Central memory CD8-positive, alpha-beta T cell (primary cell): ENCODE measurements at regions not wholly inside any gene's neighbourhood (a gene's known extent, or its start where the extent isn't known, plus 50 kb on each side); places are given as distances from the start of the nearest gene placed in this dataset.
"Not testable (repeated sequence)": the region's sequence is repeated elsewhere in the genome, so short reads cannot be mapped to it uniquely, and the experiment has no call there.

ENCODE experiments used
- ATAC-seq: fragments of 150-1000 bp; cut with Tn5 transposase; replicated peaks from 2 replicates; pipeline ENCODE4 v1.10.0; 2022; ENCODE audit warnings: mild to moderate bottlenecking, moderate FRiP score, moderate number of reproducible peaks; ENCODE audit not compliant: poor library complexity, severe bottlenecking; ENCODE audit errors: extremely low read depth
- DNase-seq, 2 donors: peaks; one replicate each; pipeline ENCODE4 v3.0.0; 2021; ENCODE audit warnings: low spot score in 2 of 2
- H3K27ac Mint-ChIP-seq: one replicate; pipeline ENCODE4 v1.8.0; 2022; ENCODE audit warnings: low read depth, mild to moderate bottlenecking, moderate library complexity, mixed read lengths
- H3K27me3 Mint-ChIP-seq: one replicate; pipeline ENCODE4 v1.8.0; 2022; ENCODE audit warnings: mixed read lengths
- H3K36me3 Mint-ChIP-seq: one replicate; pipeline ENCODE4 v1.8.0; 2022; ENCODE audit warnings: mild to moderate bottlenecking, moderate library complexity, mixed read lengths; ENCODE audit not compliant: insufficient read depth
- H3K4me1 Mint-ChIP-seq: one replicate; pipeline ENCODE4 v1.8.0; 2022; ENCODE audit warnings: mixed read lengths
- H3K4me3 Mint-ChIP-seq: one replicate; pipeline ENCODE4 v1.8.0; 2022; ENCODE audit warnings: mild to moderate bottlenecking, moderate library complexity, mixed read lengths
- H3K9me3 Mint-ChIP-seq: one replicate; pipeline ENCODE4 v1.8.0; 2022; ENCODE audit warnings: mixed read lengths

- ATAC-seq = no peak
- H3K27ac Mint-ChIP-seq = no peak overlapping the region
- no peaks in the 10 kb centered on the region for H3K36me3 Mint-ChIP-seq
- H3K27me3 Mint-ChIP-seq = no peaks in the 10 kb centered on the region
- no peak for DNase-seq
- H3K4me1 Mint-ChIP-seq = no peaks in the 10 kb centered on the region
- H3K9me3 Mint-ChIP-seq = peaks cover 25% of the 10 kb centered on the region
- H3K4me3 Mint-ChIP-seq = no peak overlapping the region
These were observed 162.1 kb upstream of the XIRP2 start for GRCh38 chr2:166725927-166726924.

DNA sequence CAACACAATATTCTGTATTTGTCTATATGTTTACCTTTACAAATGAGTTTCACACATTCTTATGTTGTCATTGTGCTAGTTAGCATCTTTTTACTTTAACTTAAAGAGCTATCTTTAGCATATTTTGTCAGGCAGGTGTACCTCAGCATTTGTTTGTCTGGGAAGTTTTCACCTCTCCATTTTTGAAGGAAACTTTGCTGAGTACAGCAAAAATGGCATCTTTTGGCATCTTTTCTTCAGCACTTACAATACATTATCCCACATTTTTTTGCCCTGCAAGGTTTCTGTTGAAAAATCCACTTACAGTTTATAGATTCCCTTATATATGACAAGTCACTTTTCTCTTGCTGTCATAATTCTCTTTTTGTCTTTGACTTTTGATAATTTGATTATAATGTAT, 171.3 kb upstream of the XIRP2 start:
- Mint-ChIP-seq H3K36me3 (no peaks in the 10 kb centered on the region), H3K27ac (no peak overlapping the region), H3K27me3 (no peaks in the 10 kb centered on the region), H3K9me3 (peaks cover 22% of the 10 kb centered on the region), H3K4me1 (no peaks in the 10 kb centered on the region), H3K4me3 (no peak overlapping the region)
- no peak for ATAC-seq
- DNase-seq = no peak

DNA sequence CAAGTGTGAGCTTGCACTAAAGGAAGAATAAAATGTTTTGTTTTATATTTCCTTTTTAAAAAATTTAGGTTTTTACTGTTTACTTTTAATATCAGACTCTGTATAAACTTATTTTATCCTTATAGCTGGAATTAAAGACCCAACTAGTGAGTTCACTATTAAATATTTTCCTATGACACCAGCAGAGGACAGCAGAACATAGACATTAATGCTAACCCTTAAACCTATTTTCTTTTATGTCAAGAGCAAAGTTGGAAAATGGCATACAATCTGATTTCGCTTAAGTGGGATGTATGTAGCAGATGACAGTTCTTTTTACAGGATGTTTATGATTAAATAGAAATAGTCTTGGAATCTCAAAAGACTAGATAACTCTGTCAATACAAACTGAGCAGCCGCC, 188.2 kb upstream of the XIRP2 start:
- peaks cover 5% of the 10 kb centered on the region for H3K9me3 Mint-ChIP-seq
- H3K4me3 Mint-ChIP-seq = no peak overlapping the region
- H3K36me3 Mint-ChIP-seq = no peaks in the 10 kb centered on the region
- ATAC-seq = no peak
- no peaks in the 10 kb centered on the region for H3K27me3 Mint-ChIP-seq
- no peak overlapping the region for H3K27ac Mint-ChIP-seq
- no peaks in the 10 kb centered on the region for H3K4me1 Mint-ChIP-seq
- DNase-seq = no peak

DNA sequence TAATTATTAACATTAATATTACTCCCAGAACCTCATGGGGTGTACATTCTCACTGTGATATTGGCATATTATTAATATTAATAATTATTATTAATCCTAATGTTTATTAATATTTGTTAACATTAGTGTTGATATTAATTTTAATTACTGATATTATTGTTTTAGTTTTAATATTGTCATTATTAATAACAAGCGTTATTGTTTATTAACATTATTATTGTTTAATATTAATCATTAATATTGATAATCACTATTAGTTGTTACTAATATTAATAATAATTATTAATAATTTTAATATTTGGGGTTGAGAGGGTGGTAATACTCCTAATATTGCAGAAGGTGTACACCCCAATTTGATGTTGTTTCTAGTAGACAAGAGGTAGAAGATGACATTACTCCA, 193.1 kb upstream of the XIRP2 start:
- Mint-ChIP-seq H3K27ac (no peak overlapping the region), H3K36me3 (no peaks in the 10 kb centered on the region), H3K4me3 (no peak overlapping the region), H3K9me3 (peaks cover 16% of the 10 kb centered on the region), H3K27me3 (no peaks in the 10 kb centered on the region), H3K4me1 (no peaks in the 10 kb centered on the region)
- ATAC-seq = no peak
- no peak for DNase-seq

DNA sequence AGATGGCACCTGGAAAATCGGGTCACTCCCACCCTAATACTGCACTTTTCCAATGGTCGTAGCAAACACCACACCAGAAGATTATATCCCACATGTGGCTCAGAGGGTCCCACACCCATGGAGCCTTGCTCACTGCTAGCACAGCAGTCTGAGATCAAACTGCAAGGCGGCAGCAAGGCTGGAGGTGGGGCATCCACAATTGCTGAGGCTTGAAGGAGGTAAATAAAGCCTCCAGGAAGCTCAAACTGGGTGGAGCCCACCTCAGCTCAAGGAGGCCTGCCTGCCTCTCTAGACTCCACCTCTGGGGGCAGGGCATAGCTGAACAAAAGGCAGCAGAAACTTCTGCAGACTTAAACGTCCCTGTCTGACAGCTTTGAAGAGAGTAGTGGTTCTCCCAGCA, 192.0 kb upstream of the SCN7A start:
- not testable (repeated sequence) for H3K4me1 Mint-ChIP-seq, H3K27ac Mint-ChIP-seq, ATAC-seq, H3K36me3 Mint-ChIP-seq, DNase-seq, H3K4me3 Mint-ChIP-seq, H3K27me3 Mint-ChIP-seq
- peaks cover 11% of the 10 kb centered on the region for H3K9me3 Mint-ChIP-seq

DNA sequence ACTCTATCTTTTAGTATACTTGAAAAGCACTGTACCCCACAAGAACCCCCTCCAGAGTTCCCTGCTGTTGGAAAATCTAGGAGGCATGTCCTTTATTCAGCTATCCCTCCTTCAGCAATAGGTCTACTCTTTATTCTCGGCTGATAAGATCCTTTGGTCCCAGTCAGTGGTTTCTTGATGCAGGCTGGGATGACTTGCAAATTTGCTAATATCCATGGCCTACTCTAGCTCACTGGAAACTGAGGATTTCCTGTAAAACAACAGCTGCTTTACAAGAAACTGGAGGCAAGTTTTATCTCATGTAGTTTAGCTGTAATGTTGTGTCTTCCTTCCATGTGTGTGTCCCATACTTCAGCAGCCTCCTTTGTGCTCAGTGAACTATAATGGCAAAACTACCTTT, 183.9 kb upstream of the SCN7A start:
- ATAC-seq = no peak
- Mint-ChIP-seq H3K36me3 (no peaks in the 10 kb centered on the region), H3K9me3 (peaks cover 5% of the 10 kb centered on the region), H3K27ac (no peak overlapping the region), H3K4me3 (no peak overlapping the region), H3K4me1 (no peaks in the 10 kb centered on the region), H3K27me3 (no peaks in the 10 kb centered on the region)
- DNase-seq = no peak

DNA sequence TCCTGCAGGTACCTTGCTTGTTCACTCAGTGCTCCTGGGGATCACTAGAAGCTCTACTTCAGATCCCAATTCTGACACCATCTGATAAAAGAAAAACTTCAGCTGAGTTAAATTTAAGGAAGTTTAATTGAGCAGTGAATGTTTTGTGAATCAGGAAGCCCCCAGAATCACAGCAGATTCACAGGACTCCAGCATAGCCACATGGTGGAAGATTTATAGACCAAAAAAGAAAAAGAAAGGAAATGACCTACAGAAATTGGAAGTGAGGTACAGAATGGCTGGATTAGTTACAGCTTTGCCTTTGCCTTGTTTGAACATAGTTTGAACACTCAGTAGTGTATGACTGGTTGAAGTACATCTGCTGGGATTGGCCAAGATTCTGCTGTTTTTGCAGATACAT, 182.7 kb upstream of the SCN7A start:
- H3K4me3 Mint-ChIP-seq = no peak overlapping the region
- no peaks in the 10 kb centered on the region for H3K36me3 Mint-ChIP-seq
- DNase-seq (no peak), ATAC-seq (no peak)
- H3K27me3 Mint-ChIP-seq = no peaks in the 10 kb centered on the region
- H3K4me1 Mint-ChIP-seq = no peaks in the 10 kb centered on the region
- H3K27ac Mint-ChIP-seq = no peak overlapping the region
- peaks cover 5% of the 10 kb centered on the region for H3K9me3 Mint-ChIP-seq

GRCh38 chr2:166675553-166675952, 181.5 kb upstream of the SCN7A start:
- H3K27me3 Mint-ChIP-seq = no peaks in the 10 kb centered on the region
- DNase-seq = no peak
- ATAC-seq = no peak
- H3K9me3 Mint-ChIP-seq = peaks cover 10% of the 10 kb centered on the region
- no peak overlapping the region for H3K4me3 Mint-ChIP-seq
- H3K36me3 Mint-ChIP-seq = no peaks in the 10 kb centered on the region
- H3K27ac Mint-ChIP-seq = no peak overlapping the region
- no peaks in the 10 kb centered on the region for H3K4me1 Mint-ChIP-seq

DNA sequence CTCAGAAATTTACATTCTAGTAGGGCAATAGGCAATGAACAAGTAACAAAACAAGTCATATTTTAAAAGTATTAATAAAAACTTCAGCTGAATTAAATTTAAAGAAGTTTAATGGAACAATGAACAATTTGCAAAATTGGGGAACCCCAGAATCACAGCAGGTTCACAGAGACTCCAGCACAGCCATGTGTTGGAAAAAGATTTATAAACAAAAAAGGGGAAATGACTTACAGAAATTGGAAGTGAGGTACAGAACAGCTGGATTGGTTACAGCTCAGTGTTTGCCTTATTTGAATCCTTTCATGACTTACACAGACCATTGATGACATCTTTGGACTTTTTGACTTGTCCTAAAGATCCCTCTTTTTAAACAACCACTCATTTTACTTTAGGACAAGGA, 179.9 kb upstream of the SCN7A start:
- H3K27me3 Mint-ChIP-seq = no peaks in the 10 kb centered on the region
- no peak overlapping the region for H3K27ac Mint-ChIP-seq
- H3K4me3 Mint-ChIP-seq = no peak overlapping the region
- peaks cover 5% of the 10 kb centered on the region for H3K9me3 Mint-ChIP-seq
- H3K4me1 Mint-ChIP-seq = no peaks in the 10 kb centered on the region
- DNase-seq = no peak
- H3K36me3 Mint-ChIP-seq = no peaks in the 10 kb centered on the region
- no peak for ATAC-seq

DNA sequence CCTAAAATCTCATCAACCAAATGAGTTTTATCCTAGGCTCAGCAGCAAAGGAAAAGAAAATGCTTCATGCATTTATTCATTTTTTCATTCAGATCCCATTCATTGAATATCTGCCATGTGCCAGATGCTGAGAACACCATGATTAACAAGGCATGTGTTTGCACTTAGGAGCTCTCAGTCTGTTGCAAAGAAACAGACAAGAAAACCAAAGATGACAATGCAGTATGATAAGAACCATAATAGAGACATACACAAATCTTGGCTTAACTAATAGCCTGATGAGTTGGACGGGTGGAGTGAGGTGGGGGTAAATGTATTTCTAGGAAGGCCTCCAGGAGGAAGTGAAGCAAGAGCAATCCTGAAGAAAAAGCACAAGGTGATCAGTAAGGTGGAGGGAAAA, 177.8 kb upstream of the SCN7A start:
- Mint-ChIP-seq H3K36me3 (no peaks in the 10 kb centered on the region), H3K27me3 (no peaks in the 10 kb centered on the region), H3K27ac (no peak overlapping the region)

DNA sequence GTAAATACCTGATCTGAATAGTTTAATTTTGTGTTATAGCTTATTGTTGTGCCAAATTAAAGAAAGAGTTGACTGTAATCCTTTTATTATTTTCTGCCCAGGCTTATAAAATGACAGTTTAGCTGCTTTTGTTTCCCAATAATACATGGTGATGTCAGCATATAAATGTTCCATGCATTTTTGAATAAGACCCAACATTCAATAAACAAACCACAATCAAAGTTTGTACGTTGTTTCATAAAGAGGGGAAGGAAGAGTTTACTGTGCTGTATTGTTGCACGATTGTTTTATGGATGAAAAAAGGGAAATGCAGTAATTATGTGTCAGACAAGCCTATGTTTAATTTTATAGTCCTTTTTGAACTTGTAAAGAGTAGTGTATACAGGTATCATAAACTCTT, 177.2 kb upstream of the SCN7A start:
- no peaks in the 10 kb centered on the region for H3K4me1 Mint-ChIP-seq
- H3K27me3 Mint-ChIP-seq = no peaks in the 10 kb centered on the region
- no peak overlapping the region for H3K27ac Mint-ChIP-seq
- ATAC-seq (no peak), DNase-seq (no peak)
- H3K36me3 Mint-ChIP-seq = no peaks in the 10 kb centered on the region
- H3K4me3 Mint-ChIP-seq = no peak overlapping the region
- H3K9me3 Mint-ChIP-seq = peaks cover 14% of the 10 kb centered on the region

More for the DNA sequence above, 177.8 kb upstream of the SCN7A start:
- Mint-ChIP-seq H3K4me3 (no peak overlapping the region), H3K9me3 (peaks cover 14% of the 10 kb centered on the region), H3K4me1 (no peaks in the 10 kb centered on the region)
- DNase-seq (no peak), ATAC-seq (no peak)

DNA sequence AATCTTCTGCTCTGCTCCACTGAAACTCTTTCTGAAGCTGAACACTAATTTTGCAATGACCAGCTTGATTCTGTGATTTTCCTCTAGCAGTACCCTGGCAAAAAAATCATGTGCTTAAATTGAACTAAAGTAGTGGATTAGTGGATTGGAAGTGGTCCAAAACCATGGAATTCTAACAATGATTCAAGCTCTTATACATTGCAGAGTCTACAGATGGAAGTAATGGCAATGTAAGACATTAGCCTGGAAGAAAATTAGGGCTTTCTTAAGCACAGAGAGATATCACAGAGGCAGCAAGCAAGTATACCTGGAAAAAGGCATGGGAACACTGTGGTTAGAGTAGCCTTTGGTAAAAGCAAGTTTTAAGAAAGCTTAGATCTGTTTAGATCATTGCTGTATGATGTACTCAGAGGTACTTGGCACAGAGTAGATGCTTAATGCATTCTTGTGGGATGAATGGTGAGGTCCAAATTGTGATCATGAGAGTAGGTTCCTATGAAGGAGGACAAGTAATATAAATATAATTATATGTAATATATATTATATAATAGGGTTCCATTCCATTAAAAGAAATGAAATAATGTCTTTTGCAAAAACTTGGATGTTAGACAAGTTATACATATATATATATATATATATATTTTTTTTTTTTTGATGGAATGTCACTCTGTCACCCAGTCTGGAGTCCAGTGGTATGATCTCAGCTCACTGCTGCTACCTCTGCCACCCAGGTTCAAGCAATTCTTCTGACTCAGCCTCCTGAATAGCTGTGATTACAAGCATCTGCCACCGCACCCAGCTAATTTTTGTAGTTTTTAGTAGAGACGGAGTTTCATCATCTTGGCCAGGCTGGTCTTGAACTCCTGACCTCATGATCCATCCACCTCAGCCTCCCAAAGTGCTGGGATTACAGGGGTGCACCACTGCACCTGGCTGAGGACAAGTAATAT, 172.2 kb upstream of the SCN7A start:
- DNase-seq = no peak
- no peak for ATAC-seq
- no peaks in the 10 kb centered on the region for H3K36me3 Mint-ChIP-seq
- H3K27me3 Mint-ChIP-seq = no peaks in the 10 kb centered on the region
- H3K4me1 Mint-ChIP-seq = no peaks in the 10 kb centered on the region
- H3K4me3 Mint-ChIP-seq = no peak overlapping the region
- H3K9me3 Mint-ChIP-seq = peaks cover 17% of the 10 kb centered on the region
- no peak overlapping the region for H3K27ac Mint-ChIP-seq
